K562 (cell line): ENCODE measurements at regions not wholly inside any gene's neighbourhood (a gene's known extent, or its start where the extent isn't known, plus 50 kb on each side); places are given as distances from the start of the nearest gene placed in this dataset.

Source experiments
- ADNP ChIP-seq: fragments of 200-800 bp; sonication (Bioruptor generic); IDR thresholded peaks from 2 replicates; pipeline ENCODE4 v1.6.1; 2016; ENCODE audit warnings: missing genetic modification characterization, missing compliant biosample characterization
- ARHGAP35 ChIP-seq: fragments of 450-650 bp; IDR thresholded peaks from 2 replicates; pipeline ENCODE4 v1.6.1; 2018; ENCODE audit not compliant: partially characterized antibody
- CHD1 ChIP-seq: fragments of 200-600 bp; sonication (generic); IDR thresholded peaks from one replicate; pipeline ENCODE4 v1.6.1; 2012; ENCODE audit warnings: mild to moderate bottlenecking, moderate library complexity, low read length, inconsistent platforms
- MYC ChIP-seq, 2 experiments: fragments of 250-450 bp in 1 of 2; sonication (Bioruptor Pico) in 1 of 2; IDR thresholded peaks; 2 replicates each; pipeline versions ENCODE4 v1.5.1 to v1.6.1; 2012 to 2021; ENCODE audit warnings: low read depth in 2 of 2, borderline replicate concordance in 1 of 2, improper control_type of control experiment in 1 of 2, low read length in 1 of 2, mild to moderate bottlenecking in 1 of 2, moderate library complexity in 1 of 2
- NCOA6 ChIP-seq: fragments of 450-650 bp; IDR thresholded peaks from 2 replicates; pipeline ENCODE4 v1.6.1; 2017; ENCODE audit warnings: mild to moderate bottlenecking
- POLR2A ChIP-seq: fragments of 450-650 bp; conservative IDR thresholded peaks from 2 replicates; pipeline ENCODE4 v1.6.1; 2016
- POLR2AphosphoS2 ChIP-seq: IDR thresholded peaks from 2 replicates; pipeline ENCODE4 v1.6.1; 2012; ENCODE audit warnings: low read length, improper control_type of control experiment
- POLR2AphosphoS5 ChIP-seq: IDR thresholded peaks from 2 replicates; pipeline ENCODE4 v1.6.1; 2011; ENCODE audit warnings: mild to moderate bottlenecking, low read depth, low read length, moderate library complexity; ENCODE audit not compliant: control insufficient read depth, insufficient read depth
- TF ChIP-seq, protein P1 (sequence below), 3 experiments: IDR thresholded peaks in 2 of 3; conservative IDR thresholded peaks in 1 of 3; 2 replicates each; pipeline ENCODE4 v1.5.1; 2011 to 2012; ENCODE audit warnings: low read length in 3 of 3, mild to moderate bottlenecking in 3 of 3, control low read depth in 2 of 3, improper control_type of control experiment in 1 of 3, inconsistent platforms in 1 of 3, low read depth in 1 of 3, mixed read lengths in 1 of 3, moderate library complexity in 1 of 3; ENCODE audit not compliant: insufficient read depth in 2 of 3

GRCh38 chr10:133003188-133003587 is 60.8 kb upstream of the CFAP46 start:
- no peak for TF ChIP-seq POLR2AphosphoS2
- no peak for TF ChIP-seq MYC (IDR thresholded peaks at IDR 0.05; ENCODE audit: low read depth, low read length)
- no peak for TF ChIP-seq MYC (CRISPR knock-in tag; IDR thresholded peaks at IDR 0.05; ENCODE audit: borderline replicate concordance, low read depth)
- TF ChIP-seq, protein P1, sequence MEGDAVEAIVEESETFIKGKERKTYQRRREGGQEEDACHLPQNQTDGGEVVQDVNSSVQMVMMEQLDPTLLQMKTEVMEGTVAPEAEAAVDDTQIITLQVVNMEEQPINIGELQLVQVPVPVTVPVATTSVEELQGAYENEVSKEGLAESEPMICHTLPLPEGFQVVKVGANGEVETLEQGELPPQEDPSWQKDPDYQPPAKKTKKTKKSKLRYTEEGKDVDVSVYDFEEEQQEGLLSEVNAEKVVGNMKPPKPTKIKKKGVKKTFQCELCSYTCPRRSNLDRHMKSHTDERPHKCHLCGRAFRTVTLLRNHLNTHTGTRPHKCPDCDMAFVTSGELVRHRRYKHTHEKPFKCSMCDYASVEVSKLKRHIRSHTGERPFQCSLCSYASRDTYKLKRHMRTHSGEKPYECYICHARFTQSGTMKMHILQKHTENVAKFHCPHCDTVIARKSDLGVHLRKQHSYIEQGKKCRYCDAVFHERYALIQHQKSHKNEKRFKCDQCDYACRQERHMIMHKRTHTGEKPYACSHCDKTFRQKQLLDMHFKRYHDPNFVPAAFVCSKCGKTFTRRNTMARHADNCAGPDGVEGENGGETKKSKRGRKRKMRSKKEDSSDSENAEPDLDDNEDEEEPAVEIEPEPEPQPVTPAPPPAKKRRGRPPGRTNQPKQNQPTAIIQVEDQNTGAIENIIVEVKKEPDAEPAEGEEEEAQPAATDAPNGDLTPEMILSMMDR (IDR thresholded peaks at IDR 0.05 in 2 of 3, conservative IDR thresholded peaks at IDR 0.05 in 1 of 3; ENCODE audit: insufficient read depth in 2 of 3, low read depth in 1 of 3, low read length in 3 of 3) = no peak
- no peak for TF ChIP-seq ADNP (tag)
- no peak for TF ChIP-seq CHD1
- no peak for TF ChIP-seq POLR2AphosphoS5
- no peak for TF ChIP-seq POLR2A
- TF ChIP-seq NCOA6 = no peak
- TF ChIP-seq ARHGAP35 = no peak
